Breast epithelium (tissue), 3 donors: ENCODE measurements at regions not wholly inside any gene's neighbourhood (a gene's known extent, or its start where the extent isn't known, plus 50 kb on each side); places are given as distances from the start of the nearest gene placed in this dataset.
"Not testable (repeated sequence)": the region's sequence is repeated elsewhere in the genome, so short reads cannot be mapped to it uniquely, and the experiment has no call there.

ENCODE experiments used
- CTCF ChIP-seq, 3 donors: fragments of 450-650 bp; IDR thresholded peaks; one replicate each; pipeline ENCODE4 v1.5.1; 2016 to 2017; ENCODE audit warnings: antibody characterized with exemption in 3 of 3, mild to moderate bottlenecking in 3 of 3, moderate library complexity in 3 of 3
- POLR2A ChIP-seq: fragments of 450-650 bp; IDR thresholded peaks from one replicate; pipeline ENCODE4 v1.6.1; 2016; ENCODE audit warnings: antibody characterized with exemption, mild to moderate bottlenecking, moderate library complexity
- POLR2AphosphoS5 ChIP-seq, 3 donors: sonication (generic); formaldehyde crosslinking; IDR thresholded peaks; one replicate each; pipeline ENCODE4 v1.6.1; 2017; ENCODE audit warnings: antibody characterized with exemption in 3 of 3

GRCh38 chr5:163907783-163908182, 402.4 kb downstream of the MAT2B start:
- TF ChIP-seq CTCF (IDR thresholded peaks at IDR 0.05); POLR2A; POLR2AphosphoS5 (IDR thresholded peaks at IDR 0.05): not testable (repeated sequence)
